NCI-H2227 (cell line): ENCODE measurements at regions not wholly inside any gene's neighbourhood (a gene's known extent, or its start where the extent isn't known, plus 50 kb on each side); places are given as distances from the start of the nearest gene placed in this dataset.
A peak's percentile ranks its signal among the peaks of the same experiment; 100 is the strongest.
"Not testable (repeated sequence)": the region's sequence is repeated elsewhere in the genome, so short reads cannot be mapped to it uniquely, and the experiment has no call there.

Experiments
- DNase-seq: peaks from one replicate; lab custom pipeline; 2025; ENCODE audit not compliant: unreplicated experiment; lab: John Stamatoyannopoulos, UW

DNA sequence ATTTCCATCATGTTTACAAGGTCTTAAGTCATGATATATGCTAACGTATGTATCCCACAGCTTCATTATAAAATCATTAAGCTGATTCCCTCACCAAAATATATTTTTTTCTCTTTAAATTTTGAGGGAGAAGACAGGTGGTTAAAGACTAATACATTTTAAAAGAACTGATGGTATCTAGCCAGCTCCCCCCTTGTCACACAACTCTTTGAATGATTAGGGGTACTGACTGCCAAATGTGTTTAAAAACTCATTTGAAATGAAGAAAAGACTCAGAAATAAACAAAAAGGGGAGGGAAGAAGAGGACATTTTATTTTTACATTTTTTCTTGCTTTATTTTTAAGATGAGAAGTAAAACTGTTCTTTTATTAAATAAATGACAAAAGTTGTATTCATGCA, 805.3 kb downstream of the SATB2 start:
- DNase-seq = no peak

DNA sequence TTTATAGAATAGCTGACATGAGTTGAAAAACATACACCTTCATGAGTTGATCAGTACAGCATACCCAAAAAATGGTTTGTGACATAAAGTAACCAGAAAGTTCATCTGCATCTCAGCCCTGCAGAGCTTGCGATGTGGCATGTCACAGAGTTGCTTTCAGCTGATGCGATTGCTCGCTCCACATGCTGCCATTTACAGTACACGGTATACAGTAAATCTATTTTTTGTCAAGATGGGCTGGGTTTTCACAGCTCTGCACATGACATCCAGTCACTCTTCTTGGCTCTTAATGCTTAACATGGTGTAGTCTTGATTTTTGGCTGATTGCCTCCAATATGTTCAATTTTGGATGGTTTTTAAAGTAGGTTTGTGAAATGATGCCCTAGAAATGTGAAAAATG, 811.9 kb downstream of the SATB2 start:
- DNase-seq = no peak

GRCh38 chr2:198641161-198641560, 816.6 kb downstream of the SATB2 start:
- no peak for DNase-seq

- DNase-seq = no peak
Observed at GRCh38 chr2:198640463-198640862, 817.3 kb downstream of the SATB2 start.

GRCh38 chr2:198639580-198639979, 818.2 kb downstream of the SATB2 start:
- DNase-seq = no peak

DNA sequence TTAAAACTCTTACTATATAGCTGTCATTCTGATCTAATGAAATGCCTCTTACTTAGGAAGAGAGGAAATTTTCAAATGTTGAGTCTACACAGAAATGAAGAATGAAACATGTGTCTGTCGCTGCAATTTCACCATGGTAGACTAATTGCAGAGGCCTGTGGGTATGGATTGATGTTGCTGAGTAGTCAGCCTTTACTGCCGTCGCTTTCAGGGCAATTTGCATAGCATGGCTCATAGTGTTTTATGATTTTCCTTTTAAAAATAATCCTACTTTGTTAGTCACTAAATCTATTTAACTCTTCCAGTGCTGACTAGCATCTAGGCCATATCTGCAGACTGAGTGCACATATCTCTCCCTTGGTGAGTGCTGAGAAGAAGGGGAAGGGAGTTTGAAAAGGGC, 819.2 kb downstream of the SATB2 start:
- no peak for DNase-seq

DNA sequence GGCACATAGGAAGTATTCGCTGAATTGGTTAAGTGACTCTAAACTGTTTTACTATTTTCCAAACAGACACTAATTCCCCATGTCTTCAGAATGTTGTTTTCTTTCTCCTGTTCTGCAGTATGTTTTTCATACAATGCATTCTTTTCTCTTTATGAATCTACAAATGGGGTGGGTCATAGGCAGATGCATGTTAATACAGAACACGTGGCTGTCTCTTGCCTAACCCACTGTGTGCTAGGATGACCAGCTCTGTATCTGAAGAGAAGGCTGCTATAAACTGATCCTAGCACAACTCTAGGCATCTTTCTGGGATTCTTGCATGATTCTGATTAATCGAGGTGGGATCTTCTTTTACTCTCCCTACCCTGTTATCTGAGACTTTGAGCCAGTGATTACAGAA, 826.0 kb downstream of the PLCL1 start:
- no peak for DNase-seq

- no peak for DNase-seq
Observed at GRCh38 chr2:198628596-198628995, 824.2 kb downstream of the PLCL1 start.

DNA sequence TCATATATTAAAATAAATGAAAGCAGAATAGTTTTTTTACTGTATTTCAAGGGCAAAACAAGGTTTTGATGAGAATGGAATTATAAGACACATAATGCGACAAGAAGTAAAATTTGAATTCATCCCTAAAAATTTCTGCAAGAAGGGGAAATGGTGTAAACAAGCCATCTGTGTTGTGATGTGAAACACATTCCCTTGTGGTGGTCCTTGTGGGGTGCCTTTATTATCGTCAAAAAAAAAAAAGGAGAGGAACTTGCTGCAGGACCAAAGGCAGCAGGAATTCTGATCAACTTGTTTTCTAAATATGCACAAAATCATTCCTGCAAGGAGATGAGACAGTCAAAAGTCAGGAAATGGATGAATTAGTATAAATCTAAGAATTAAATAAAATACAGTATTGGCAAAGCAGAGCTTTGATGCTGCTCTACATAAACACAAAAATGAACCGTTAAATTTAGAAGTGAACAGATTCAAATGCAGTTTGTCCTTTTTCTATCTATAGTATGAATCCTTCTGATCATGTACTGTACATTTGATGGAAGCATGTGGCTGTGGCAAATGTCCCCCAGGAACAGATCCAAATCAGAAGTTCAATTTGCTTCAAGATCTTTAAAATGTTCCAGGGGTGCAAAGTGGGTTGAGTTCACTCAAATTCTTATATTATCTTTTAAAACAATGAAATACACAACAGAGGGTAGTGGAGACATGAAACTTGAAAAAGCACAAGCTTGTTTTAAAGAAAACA, 818.8 kb downstream of the PLCL1 start:
- no peak for DNase-seq

- no peak for DNase-seq
Observed at GRCh38 chr2:198615972-198616371, 811.6 kb downstream of the PLCL1 start.

DNA sequence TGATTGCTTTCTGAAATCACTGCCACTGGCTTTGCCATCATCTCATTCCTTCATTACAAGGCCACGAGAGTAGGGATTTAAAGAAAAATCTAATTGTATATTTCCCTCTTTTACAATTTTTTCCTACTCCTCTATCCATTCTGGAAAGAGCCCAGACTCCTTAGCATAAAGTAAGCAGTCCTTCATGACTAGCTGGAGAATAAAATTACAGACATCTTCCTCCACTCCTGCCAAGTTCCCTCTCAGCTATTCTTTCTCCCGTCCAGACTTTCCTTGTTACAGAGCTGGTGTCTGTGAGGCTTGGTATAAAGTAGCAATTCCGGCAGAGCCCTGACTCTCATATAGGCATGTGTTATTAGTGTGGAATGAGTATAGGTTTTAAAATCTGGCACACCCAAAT, 806.8 kb downstream of the PLCL1 start:
- no peak for DNase-seq

- no peak for DNase-seq
Observed at GRCh38 chr2:198604599-198604998, 800.2 kb downstream of the PLCL1 start.

- not testable (repeated sequence) for DNase-seq
Observed at GRCh38 chr2:198602986-198603385, 798.6 kb downstream of the PLCL1 start.

- peak; percentile 38 for DNase-seq
Observed at GRCh38 chr2:198597648-198598047, 793.3 kb downstream of the PLCL1 start.

DNA sequence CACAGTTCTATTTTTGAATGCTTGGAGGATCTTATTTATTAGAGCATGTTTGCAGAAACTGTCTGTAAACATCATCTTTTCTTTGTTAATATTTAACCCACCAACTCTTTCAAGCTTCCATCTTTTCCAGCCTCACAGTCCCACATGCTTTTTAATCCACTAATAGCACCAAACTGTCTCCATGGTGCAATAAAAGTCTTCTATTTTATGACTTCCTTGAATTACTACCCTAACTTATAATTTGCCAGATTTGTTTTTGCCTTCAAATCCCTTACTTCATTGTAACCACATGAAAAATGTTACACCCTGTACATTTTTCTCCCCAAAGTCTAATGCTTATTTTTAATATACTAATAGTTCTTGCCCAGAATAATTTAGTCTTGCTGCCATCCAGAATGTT, 792.6 kb downstream of the PLCL1 start:
- DNase-seq = no peak

GRCh38 chr2:198595721-198596120, 791.3 kb downstream of the PLCL1 start:
- no peak for DNase-seq

DNA sequence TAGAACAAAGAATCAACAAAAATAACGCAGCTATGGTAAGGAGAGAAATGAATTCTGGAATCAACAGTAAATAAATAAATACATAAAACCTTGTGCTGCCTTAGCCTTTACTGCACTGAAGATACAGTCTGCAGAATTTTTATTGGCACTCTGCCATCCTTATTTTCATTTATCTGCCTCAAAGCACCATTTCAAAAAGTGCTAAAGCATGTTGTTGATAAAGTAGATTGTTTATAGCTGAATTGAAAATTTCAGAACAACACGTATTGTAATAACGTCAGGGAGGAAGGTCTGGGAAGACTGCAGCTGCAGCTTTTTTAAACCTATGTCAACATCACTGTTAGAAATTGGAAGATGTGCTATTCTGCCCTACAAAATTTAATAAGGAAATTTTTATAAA, 787.2 kb downstream of the PLCL1 start:
- DNase-seq = peak; percentile 21

DNA sequence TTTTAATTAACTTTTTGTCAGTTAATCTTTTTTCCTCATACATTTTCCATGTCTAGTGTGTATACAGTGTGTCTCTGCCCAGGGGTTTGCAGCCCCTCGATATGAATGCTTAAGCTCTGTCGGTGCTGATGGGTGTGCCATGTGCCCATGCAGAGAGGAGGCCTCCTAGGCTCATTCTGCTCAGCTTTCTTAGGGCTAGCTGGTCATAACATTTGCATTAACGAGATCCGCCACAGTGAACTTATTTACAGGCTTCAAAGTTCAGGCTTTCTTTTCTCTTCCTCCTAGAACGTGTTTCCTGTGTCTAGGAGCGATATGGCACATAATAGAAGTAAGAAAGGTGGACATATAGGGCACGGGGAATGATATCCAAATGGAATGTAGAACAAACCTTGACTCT, 783.3 kb downstream of the PLCL1 start:
- DNase-seq = no peak

DNA sequence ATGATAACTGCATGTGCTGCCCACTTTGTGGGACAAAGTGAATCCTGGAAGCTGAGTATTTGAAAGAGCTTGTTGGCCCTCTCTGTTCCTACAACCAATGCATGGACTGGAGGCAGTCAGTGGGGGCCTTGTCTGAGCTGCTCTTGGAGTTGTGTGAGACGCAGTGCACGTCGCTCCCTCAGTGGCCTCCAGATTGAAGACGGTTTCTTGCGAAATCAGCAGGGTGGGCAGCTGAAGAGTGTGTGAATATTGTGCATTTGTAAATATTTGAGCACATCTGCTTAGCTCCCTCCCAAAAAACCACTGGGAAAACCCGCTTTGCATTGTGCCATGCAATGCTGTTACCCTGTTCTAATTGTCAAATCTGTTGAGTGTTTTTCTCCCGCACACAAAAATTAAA, 782.8 kb downstream of the PLCL1 start:
- no peak for DNase-seq

- no peak for DNase-seq
Observed at GRCh38 chr2:198571393-198571792, 767.0 kb downstream of the PLCL1 start.

GRCh38 chr2:198558176-198558575, 753.8 kb downstream of the PLCL1 start:
- DNase-seq = no peak

DNA sequence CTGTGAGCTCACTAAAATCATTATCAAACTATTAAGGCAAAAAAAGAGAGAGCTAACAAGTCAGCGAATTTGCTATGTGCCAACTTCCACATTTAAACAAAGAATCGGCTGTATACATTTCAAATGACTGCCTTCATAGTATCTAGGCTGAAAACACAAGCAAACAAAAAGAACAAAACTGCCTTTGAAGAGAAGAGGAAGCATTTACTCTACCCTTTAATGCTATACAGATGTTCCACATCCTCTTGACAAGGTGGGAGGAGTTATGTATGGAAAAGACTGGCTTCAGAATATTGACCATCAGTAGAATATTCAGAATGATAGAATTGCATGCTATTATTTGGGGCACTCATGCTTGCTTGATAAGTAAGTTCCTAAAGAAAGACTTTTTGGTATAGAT, 741.7 kb downstream of the PLCL1 start:
- no peak for DNase-seq

GRCh38 chr2:198545411-198545810, 741.0 kb downstream of the PLCL1 start:
- DNase-seq = no peak
